ENCODE measurements at regions not wholly inside any gene's neighbourhood (a gene's known extent, or its start where the extent isn't known, plus 50 kb on each side); places are given as distances from the start of the nearest gene placed in this dataset.

DNA sequence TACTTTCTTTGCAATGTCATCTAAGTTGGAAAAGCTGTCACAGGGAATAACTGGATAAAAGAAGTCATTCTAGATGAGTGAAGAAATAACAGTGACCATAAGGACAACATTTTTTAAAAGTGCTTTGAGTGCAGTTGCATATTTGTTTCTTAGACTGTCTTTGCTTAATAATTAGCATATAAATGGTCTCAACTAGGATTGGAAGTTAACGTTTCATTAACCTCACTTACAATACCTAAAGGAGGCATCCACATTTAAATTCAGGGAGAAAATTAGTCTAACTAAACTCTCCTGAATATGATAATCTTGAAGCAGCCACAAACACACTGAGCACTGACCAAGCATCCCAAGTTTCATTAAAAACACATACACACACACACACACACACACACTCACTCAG lies 780.7 kb downstream of the PCDH18 start:
- no peak overlapping the region for H3K27ac ChIP-seq (ENCODE audit: insufficient read depth, low read length)
- H3K4me2 ChIP-seq (ENCODE audit: extremely low read depth, insufficient read depth, low read length) = no peak overlapping the region
- no peaks in the 10 kb centered on the region for H3K9me3 ChIP-seq (ENCODE audit: control insufficient read depth, insufficient read depth, low read depth, low read length)
- no peaks in the 10 kb centered on the region for H4K20me1 ChIP-seq (ENCODE audit: control insufficient read depth, extremely low read depth, insufficient read depth, low read length)
- no peak overlapping the region for H3K9ac ChIP-seq (ENCODE audit: insufficient read depth, low read length)
- DNase-seq (ENCODE audit: low read depth in 2 of 2) = no peak
- TF ChIP-seq, protein P1, sequence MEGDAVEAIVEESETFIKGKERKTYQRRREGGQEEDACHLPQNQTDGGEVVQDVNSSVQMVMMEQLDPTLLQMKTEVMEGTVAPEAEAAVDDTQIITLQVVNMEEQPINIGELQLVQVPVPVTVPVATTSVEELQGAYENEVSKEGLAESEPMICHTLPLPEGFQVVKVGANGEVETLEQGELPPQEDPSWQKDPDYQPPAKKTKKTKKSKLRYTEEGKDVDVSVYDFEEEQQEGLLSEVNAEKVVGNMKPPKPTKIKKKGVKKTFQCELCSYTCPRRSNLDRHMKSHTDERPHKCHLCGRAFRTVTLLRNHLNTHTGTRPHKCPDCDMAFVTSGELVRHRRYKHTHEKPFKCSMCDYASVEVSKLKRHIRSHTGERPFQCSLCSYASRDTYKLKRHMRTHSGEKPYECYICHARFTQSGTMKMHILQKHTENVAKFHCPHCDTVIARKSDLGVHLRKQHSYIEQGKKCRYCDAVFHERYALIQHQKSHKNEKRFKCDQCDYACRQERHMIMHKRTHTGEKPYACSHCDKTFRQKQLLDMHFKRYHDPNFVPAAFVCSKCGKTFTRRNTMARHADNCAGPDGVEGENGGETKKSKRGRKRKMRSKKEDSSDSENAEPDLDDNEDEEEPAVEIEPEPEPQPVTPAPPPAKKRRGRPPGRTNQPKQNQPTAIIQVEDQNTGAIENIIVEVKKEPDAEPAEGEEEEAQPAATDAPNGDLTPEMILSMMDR (conservative IDR thresholded peaks at IDR 0.05 in 1 of 2, IDR thresholded peaks at IDR 0.05 in 1 of 2; ENCODE audit: low read depth in 1 of 2, low read length in 2 of 2) = no peak
- no peak for TF ChIP-seq EZH2 (IDR thresholded peaks at IDR 0.05; ENCODE audit: low read length, missing control alignments)
- no peaks in the 10 kb centered on the region for H3K27me3 ChIP-seq (ENCODE audit: control insufficient read depth, insufficient read depth, low read length)
- H3K4me3 ChIP-seq (replicated peaks in 1 of 4; ENCODE audit: control extremely low read depth in 1 of 4, insufficient read depth in 1 of 4, low read depth in 3 of 4, low read length in 4 of 4) = no peak overlapping the region
- H3K36me3 ChIP-seq (ENCODE audit: control insufficient read depth, insufficient read depth, low read length) = no peaks in the 10 kb centered on the region
- H2AFZ ChIP-seq (ENCODE audit: low read length) = no peak overlapping the region
- no peaks in the 10 kb centered on the region for H3K4me1 ChIP-seq (ENCODE audit: control insufficient read depth, extremely low read depth, insufficient read depth, low read length)
- H3K79me2 ChIP-seq (ENCODE audit: control insufficient read depth, insufficient read depth, low read length) = no peaks in the 10 kb centered on the region

- TF ChIP-seq, protein P1 (conservative IDR thresholded peaks at IDR 0.05 in 1 of 2, IDR thresholded peaks at IDR 0.05 in 1 of 2; ENCODE audit: low read depth in 1 of 2, low read length in 2 of 2) = no peak
- no peak for TF ChIP-seq EZH2 (IDR thresholded peaks at IDR 0.05; ENCODE audit: low read length, missing control alignments)
- Histone ChIP-seq H4K20me1 (ENCODE audit: control insufficient read depth, extremely low read depth, insufficient read depth, low read length) (no peaks in the 10 kb centered on the region), H3K36me3 (ENCODE audit: control insufficient read depth, insufficient read depth, low read length) (no peaks in the 10 kb centered on the region), H3K9me3 (ENCODE audit: control insufficient read depth, insufficient read depth, low read depth, low read length) (no peaks in the 10 kb centered on the region), H3K4me1 (ENCODE audit: control insufficient read depth, extremely low read depth, insufficient read depth, low read length) (no peaks in the 10 kb centered on the region), H2AFZ (ENCODE audit: low read length) (no peak overlapping the region), H3K4me3 (replicated peaks in 1 of 4; ENCODE audit: control extremely low read depth in 1 of 4, insufficient read depth in 1 of 4, low read depth in 3 of 4, low read length in 4 of 4) (no peak overlapping the region), H3K79me2 (ENCODE audit: control insufficient read depth, insufficient read depth, low read length) (no peaks in the 10 kb centered on the region), H3K27ac (ENCODE audit: insufficient read depth, low read length) (no peak overlapping the region), H3K9ac (ENCODE audit: insufficient read depth, low read length) (no peak overlapping the region), H3K4me2 (ENCODE audit: extremely low read depth, insufficient read depth, low read length) (no peak overlapping the region), H3K27me3 (ENCODE audit: control insufficient read depth, insufficient read depth, low read length) (no peaks in the 10 kb centered on the region)
- peak; percentile 2 to 41 for DNase-seq (ENCODE audit: low read depth in 2 of 2)
Measured at GRCh38 chr4:136750897-136751296, 781.4 kb downstream of the PCDH18 start.

- Histone ChIP-seq H3K79me2 (ENCODE audit: control insufficient read depth, insufficient read depth, low read length) (no peaks in the 10 kb centered on the region), H3K27me3 (ENCODE audit: control insufficient read depth, insufficient read depth, low read length) (no peaks in the 10 kb centered on the region), H4K20me1 (ENCODE audit: control insufficient read depth, extremely low read depth, insufficient read depth, low read length) (no peaks in the 10 kb centered on the region), H3K36me3 (ENCODE audit: control insufficient read depth, insufficient read depth, low read length) (no peaks in the 10 kb centered on the region), H2AFZ (ENCODE audit: low read length) (no peak overlapping the region), H3K9me3 (ENCODE audit: control insufficient read depth, insufficient read depth, low read depth, low read length) (no peaks in the 10 kb centered on the region), H3K4me3 (replicated peaks in 1 of 4; ENCODE audit: control extremely low read depth in 1 of 4, insufficient read depth in 1 of 4, low read depth in 3 of 4, low read length in 4 of 4) (no peak overlapping the region), H3K27ac (ENCODE audit: insufficient read depth, low read length) (no peak overlapping the region), H3K4me2 (ENCODE audit: extremely low read depth, insufficient read depth, low read length) (no peak overlapping the region), H3K9ac (ENCODE audit: insufficient read depth, low read length) (no peak overlapping the region), H3K4me1 (ENCODE audit: control insufficient read depth, extremely low read depth, insufficient read depth, low read length) (no peaks in the 10 kb centered on the region)
- TF ChIP-seq, protein P1 (conservative IDR thresholded peaks at IDR 0.05 in 1 of 2, IDR thresholded peaks at IDR 0.05 in 1 of 2; ENCODE audit: low read depth in 1 of 2, low read length in 2 of 2) = no peak
- no peak for TF ChIP-seq EZH2 (IDR thresholded peaks at IDR 0.05; ENCODE audit: low read length, missing control alignments)
- no peak for DNase-seq (ENCODE audit: low read depth in 2 of 2)
Measured at GRCh38 chr4:136749989-136750388, 782.3 kb downstream of the PCDH18 start.

Measured in fibroblast of lung (primary cell).